SU-DHL-6 (cell line): ENCODE measurements at regions not wholly inside any gene's neighbourhood (a gene's known extent, or its start where the extent isn't known, plus 50 kb on each side); places are given as distances from the start of the nearest gene placed in this dataset.

ENCODE experiments used
- H2AFZ ChIP-seq: fragments of 200-600 bp; sonication (generic); 2 replicates; pipeline ENCODE4 v1.6.1; 2014; ENCODE audit warnings: low read depth, mild to moderate bottlenecking, moderate library complexity, mixed read lengths, antibody characterized with exemption, low read length; ENCODE audit not compliant: severe bottlenecking
- H3F3A ChIP-seq: fragments of 200-600 bp; shearing (Covaris generic); 2 replicates; pipeline ENCODE4 v1.6.0; 2016; ENCODE audit warnings: antibody characterized with exemption, mild to moderate bottlenecking; ENCODE audit not compliant: insufficient read depth
- H3K27ac ChIP-seq: fragments of 200-600 bp; sonication (generic); 2 replicates; pipeline ENCODE4 v1.5.1; 2016; ENCODE audit warnings: low read depth, mild to moderate bottlenecking, low read length, moderate library complexity, mixed read lengths
- H3K27me3 ChIP-seq: fragments of 200-600 bp; sonication (generic), shearing (Covaris generic); 2 replicates; pipeline ENCODE4 v1.6.0; 2014; ENCODE audit warnings: mild to moderate bottlenecking, low read length
- H3K36me3 ChIP-seq: fragments of 200-600 bp; sonication (generic); 2 replicates; pipeline ENCODE4 v1.6.1; 2014; ENCODE audit warnings: mild to moderate bottlenecking, low read length, mixed read lengths
- H3K4me2 ChIP-seq: fragments of 300-600, 200-600 bp; shearing (Covaris generic), sonication (generic); 2 replicates; pipeline ENCODE4 v1.6.0; 2014; ENCODE audit warnings: low read length, low read depth, mild to moderate bottlenecking; ENCODE audit not compliant: poor library complexity, severe bottlenecking
- H3K4me3 ChIP-seq: fragments of 200-600 bp; sonication (generic); 2 replicates; pipeline ENCODE4 v1.5.1; 2014; ENCODE audit warnings: antibody characterized with exemption, low read length, mild to moderate bottlenecking, mixed read lengths; ENCODE audit not compliant: insufficient read depth, poor library complexity, severe bottlenecking
- H3K79me2 ChIP-seq: fragments of 200-600 bp; sonication (generic); 2 replicates; pipeline ENCODE4 v1.6.1; 2014; ENCODE audit warnings: mild to moderate bottlenecking, low read length, moderate library complexity; ENCODE audit not compliant: insufficient read depth
- H3K9ac ChIP-seq: fragments of 200-600 bp; sonication (generic); 2 replicates; pipeline ENCODE4 v1.7.0; 2014; ENCODE audit warnings: mild to moderate bottlenecking, low read length
- H3K9me2 ChIP-seq: fragments of 200-600 bp; sonication (generic); replicated peaks from 2 replicates; pipeline ENCODE4 v1.6.1; 2014; ENCODE audit warnings: low read length; ENCODE audit not compliant: insufficient read depth
- H3K9me3 ChIP-seq: fragments of 200-600 bp; sonication (generic); 2 replicates; pipeline ENCODE4 v1.6.1; 2014; ENCODE audit warnings: low read length, mixed read lengths; ENCODE audit not compliant: insufficient read depth
- H4K20me1 ChIP-seq: fragments of 200-600 bp; sonication (generic); 2 replicates; pipeline ENCODE4 v1.6.1; 2014; ENCODE audit warnings: low read depth, mild to moderate bottlenecking, antibody characterized with exemption, low read length, moderate library complexity, mixed read lengths
- CTCF ChIP-seq: fragments of 200-600 bp; sonication (generic); IDR thresholded peaks from one replicate; pipeline ENCODE4 v1.5.1; 2017; ENCODE audit warnings: antibody characterized with exemption, mild to moderate bottlenecking, low read length, moderate library complexity; ENCODE audit not compliant: insufficient read depth, poor library complexity, severe bottlenecking
- EZH2phosphoT487 ChIP-seq: fragments of 200-600 bp; sonication (generic), shearing (Covaris generic); conservative IDR thresholded peaks from 2 replicates; pipeline ENCODE4 v1.6.1; 2018; ENCODE audit warnings: mild to moderate bottlenecking, antibody characterized with exemption, low read length, moderate library complexity, mixed read lengths

- no peak overlapping the region for H3K27ac ChIP-seq
- H3K9ac ChIP-seq = no peak overlapping the region
- H3F3A ChIP-seq = no peaks in the 10 kb centered on the region
- H3K36me3 ChIP-seq = no peaks in the 10 kb centered on the region
- no peaks in the 10 kb centered on the region for H3K9me2 ChIP-seq
- H3K9me3 ChIP-seq = no peaks in the 10 kb centered on the region
- no peaks in the 10 kb centered on the region for H4K20me1 ChIP-seq
- no peak overlapping the region for H3K4me3 ChIP-seq
- H3K27me3 ChIP-seq = peaks cover 4% of the 10 kb centered on the region; the same call in 1 of the 2 replicates
- H2AFZ ChIP-seq = no peak overlapping the region
- H3K4me2 ChIP-seq = no peak overlapping the region
- no peaks in the 10 kb centered on the region for H3K79me2 ChIP-seq
- TF ChIP-seq EZH2phosphoT487 = no peak
- TF ChIP-seq CTCF = no peak
These were observed 51.2 kb upstream of the HAAO start for GRCh38 chr2:42843611-42844010.

- H3K36me3 ChIP-seq = no peaks in the 10 kb centered on the region
- no peaks in the 10 kb centered on the region for H3K79me2 ChIP-seq
- H2AFZ ChIP-seq = no peak overlapping the region
- H3K27me3 ChIP-seq = peaks cover 4% of the 10 kb centered on the region; the same call in 1 of the 2 replicates
- no peak overlapping the region for H3K4me3 ChIP-seq
- H3K9me3 ChIP-seq = no peaks in the 10 kb centered on the region
- no peak for TF ChIP-seq EZH2phosphoT487
- no peak for TF ChIP-seq CTCF
- no peaks in the 10 kb centered on the region for H3F3A ChIP-seq
- H3K9me2 ChIP-seq = no peaks in the 10 kb centered on the region
- H4K20me1 ChIP-seq = no peaks in the 10 kb centered on the region
- no peak overlapping the region for H3K9ac ChIP-seq
- H3K27ac ChIP-seq = no peak overlapping the region
- no peak overlapping the region for H3K4me2 ChIP-seq
These were observed 50.7 kb upstream of the HAAO start for GRCh38 chr2:42843131-42843530.

GRCh38 chr2:42842466-42842865 lies 50.1 kb upstream of the HAAO start:
- Histone ChIP-seq H3K4me3 (no peak overlapping the region), H3K27me3 (peaks cover 4% of the 10 kb centered on the region; the same call in 1 of the 2 replicates), H4K20me1 (no peaks in the 10 kb centered on the region), H3K27ac (no peak overlapping the region), H2AFZ (no peak overlapping the region), H3F3A (no peaks in the 10 kb centered on the region), H3K9me3 (no peaks in the 10 kb centered on the region), H3K79me2 (no peaks in the 10 kb centered on the region), H3K9ac (no peak overlapping the region), H3K4me2 (no peak overlapping the region), H3K9me2 (no peaks in the 10 kb centered on the region), H3K36me3 (no peaks in the 10 kb centered on the region)
- TF ChIP-seq CTCF (no peak), EZH2phosphoT487 (no peak)
